Ishikawa (cell line): ENCODE measurements at regions not wholly inside any gene's neighbourhood (a gene's known extent, or its start where the extent isn't known, plus 50 kb on each side); places are given as distances from the start of the nearest gene placed in this dataset.

Experiments used
- CEBPB ChIP-seq: IDR thresholded peaks from 2 replicates; pipeline ENCODE4 v1.6.1; 2012
- CREB1 ChIP-seq: IDR thresholded peaks from 2 replicates; pipeline ENCODE4 v1.6.1; 2012; ENCODE audit warnings: low read depth
- EGR1 ChIP-seq: IDR thresholded peaks from 2 replicates; pipeline ENCODE4 v1.6.1; 2012
- EP300 ChIP-seq: IDR thresholded peaks from 2 replicates; pipeline ENCODE4 v1.6.1; 2012; ENCODE audit warnings: borderline replicate concordance
- FOXM1 ChIP-seq: IDR thresholded peaks from 2 replicates; pipeline ENCODE4 v1.6.1; 2012; ENCODE audit warnings: low read depth, borderline replicate concordance
- MAX ChIP-seq: IDR thresholded peaks from 2 replicates; pipeline ENCODE4 v1.6.1; 2012
- NFIC ChIP-seq: IDR thresholded peaks from 2 replicates; pipeline ENCODE4 v1.6.1; 2012
- RAD21 ChIP-seq: IDR thresholded peaks from 2 replicates; pipeline ENCODE4 v1.6.1; 2012; ENCODE audit warnings: low read depth
- REST ChIP-seq: IDR thresholded peaks from 2 replicates; pipeline ENCODE4 v1.6.1; 2012; ENCODE audit warnings: low read depth, mild to moderate bottlenecking
- TAF1 ChIP-seq: IDR thresholded peaks from 2 replicates; pipeline ENCODE4 v1.6.1; 2012; ENCODE audit warnings: low read depth, mild to moderate bottlenecking
- TCF12 ChIP-seq: IDR thresholded peaks from 2 replicates; pipeline ENCODE4 v1.6.1; 2012; ENCODE audit warnings: low read depth
- TEAD4 ChIP-seq: IDR thresholded peaks from 2 replicates; pipeline ENCODE4 v1.6.1; 2012
- USF1 ChIP-seq: IDR thresholded peaks from 2 replicates; pipeline ENCODE4 v1.6.1; 2012
- YY1 ChIP-seq: IDR thresholded peaks from 2 replicates; pipeline ENCODE4 v1.6.1; 2012; ENCODE audit warnings: low read depth
- ZBTB7A ChIP-seq: IDR thresholded peaks from 2 replicates; pipeline ENCODE4 v1.6.1; 2012; ENCODE audit warnings: low read depth

GRCh38 chr4:179398414-179398813 lies 1956.2 kb upstream of the AGA start:
- TF ChIP-seq NFIC (no peak), USF1 (no peak), ZBTB7A (no peak), RAD21 (no peak), MAX (no peak), YY1 (no peak), TEAD4 (no peak), EP300 (no peak), TCF12 (no peak), REST (no peak), TAF1 (no peak), CEBPB (no peak), CREB1 (no peak)

- TF ChIP-seq EP300 (no peak), EGR1 (no peak), TEAD4 (no peak), NFIC (no peak), CEBPB (no peak), ZBTB7A (no peak), USF1 (no peak), YY1 (no peak), REST (no peak), TCF12 (no peak), FOXM1 (no peak), MAX (no peak), RAD21 (no peak), CREB1 (no peak), TAF1 (no peak)
Measured at GRCh38 chr4:179399054-179399782, 1957.0 kb upstream of the AGA start.

- TF ChIP-seq ZBTB7A (no peak), EP300 (no peak), REST (no peak), CEBPB (no peak), TEAD4 (no peak), FOXM1 (no peak), YY1 (no peak), RAD21 (no peak), EGR1 (no peak), TCF12 (no peak), MAX (no peak), CREB1 (no peak), USF1 (no peak), NFIC (no peak), TAF1 (no peak)
Measured at GRCh38 chr4:179415037-179415846, 1973.0 kb upstream of the AGA start.
